NT2/D1 (cell line): ENCODE measurements at regions not wholly inside any gene's neighbourhood (a gene's known extent, or its start where the extent isn't known, plus 50 kb on each side); places are given as distances from the start of the nearest gene placed in this dataset.

Source experiments
- DNase-seq: peaks from one replicate; pipeline ENCODE4 v3.0.0-alpha.2; 2011; ENCODE audit warnings: low read depth, low spot score
- H3K27me3 ChIP-seq: 2 replicates; pipeline ENCODE4 v1.6.0; 2011; ENCODE audit warnings: mild to moderate bottlenecking; ENCODE audit not compliant: insufficient read length, insufficient read depth
- H3K36me3 ChIP-seq: 2 replicates; pipeline ENCODE4 v1.6.1; 2011; ENCODE audit warnings: mild to moderate bottlenecking, low read length, mixed read lengths; ENCODE audit not compliant: insufficient read depth, insufficient read length
- H3K4me1 ChIP-seq: 2 replicates; pipeline ENCODE4 v1.5.1; 2011; ENCODE audit not compliant: insufficient read depth, insufficient read length
- H3K4me3 ChIP-seq: 2 replicates; pipeline ENCODE4 v1.5.1; 2011; ENCODE audit warnings: low read depth; ENCODE audit not compliant: insufficient read length
- H3K9ac ChIP-seq: 2 replicates; pipeline ENCODE4 v1.6.0; 2011; ENCODE audit warnings: low read depth; ENCODE audit not compliant: insufficient read length
- H3K9me3 ChIP-seq: 2 replicates; pipeline ENCODE4 v1.5.1; 2011; ENCODE audit warnings: mild to moderate bottlenecking, low read length; ENCODE audit not compliant: insufficient read depth
- SUZ12 ChIP-seq: IDR thresholded peaks from 2 replicates; pipeline ENCODE4 v1.6.1; 2011; ENCODE audit not compliant: insufficient read length, insufficient read depth; ENCODE audit errors: extremely low read depth
- YY1 ChIP-seq: IDR thresholded peaks from 2 replicates; pipeline ENCODE4 v1.6.1; 2011; ENCODE audit not compliant: insufficient read length, insufficient read depth
- ZNF274 ChIP-seq: IDR thresholded peaks from 2 replicates; pipeline ENCODE4 v1.6.1; 2011; ENCODE audit warnings: mild to moderate bottlenecking, low read depth, low read length

GRCh38 chr14:83017296-83017695 lies 1483.6 kb upstream of the SEL1L start:
- no peak overlapping the region for H3K4me3 ChIP-seq
- no peak overlapping the region for H3K9ac ChIP-seq
- H3K4me1 ChIP-seq: no peaks in the 10 kb centered on the region
- no peaks in the 10 kb centered on the region for H3K36me3 ChIP-seq
- H3K27me3 ChIP-seq: no peaks in the 10 kb centered on the region
- H3K9me3 ChIP-seq: no peaks in the 10 kb centered on the region
- no peak for DNase-seq
- TF ChIP-seq YY1 (no peak), SUZ12 (no peak), ZNF274 (no peak)

GRCh38 chr14:83019744-83020414 lies 1486.2 kb upstream of the SEL1L start:
- Histone ChIP-seq H3K36me3 (no peaks in the 10 kb centered on the region), H3K27me3 (no peaks in the 10 kb centered on the region), H3K4me1 (no peaks in the 10 kb centered on the region), H3K9ac (no peak overlapping the region), H3K9me3 (no peaks in the 10 kb centered on the region), H3K4me3 (no peak overlapping the region)
- no peak for DNase-seq
- TF ChIP-seq ZNF274 (no peak), YY1 (no peak), SUZ12 (no peak)

GRCh38 chr14:83021323-83021722 lies 1487.7 kb upstream of the SEL1L start:
- Histone ChIP-seq H3K27me3 (no peaks in the 10 kb centered on the region), H3K36me3 (no peaks in the 10 kb centered on the region), H3K4me3 (no peak overlapping the region), H3K9me3 (no peaks in the 10 kb centered on the region), H3K4me1 (no peaks in the 10 kb centered on the region), H3K9ac (no peak overlapping the region)
- TF ChIP-seq YY1 (no peak), ZNF274 (no peak), SUZ12 (no peak)
- DNase-seq: no peak

GRCh38 chr14:83023369-83023768 lies 1489.7 kb upstream of the SEL1L start:
- no peak for TF ChIP-seq YY1
- TF ChIP-seq SUZ12: no peak
- no peak for TF ChIP-seq ZNF274
- no peaks in the 10 kb centered on the region for H3K9me3 ChIP-seq
- no peak overlapping the region for H3K9ac ChIP-seq
- H3K36me3 ChIP-seq: no peaks in the 10 kb centered on the region
- no peak overlapping the region for H3K4me3 ChIP-seq
- H3K4me1 ChIP-seq: no peaks in the 10 kb centered on the region
- H3K27me3 ChIP-seq: no peaks in the 10 kb centered on the region
- DNase-seq: no peak

- Histone ChIP-seq H3K4me1 (no peaks in the 10 kb centered on the region), H3K9ac (no peak overlapping the region), H3K9me3 (no peaks in the 10 kb centered on the region), H3K4me3 (no peak overlapping the region), H3K36me3 (no peaks in the 10 kb centered on the region), H3K27me3 (no peaks in the 10 kb centered on the region)
- TF ChIP-seq SUZ12 (no peak), YY1 (no peak), ZNF274 (no peak)
- no peak for DNase-seq
These were observed 1507.6 kb upstream of the SEL1L start for GRCh38 chr14:83041224-83041623.

- H3K9me3 ChIP-seq: no peaks in the 10 kb centered on the region
- no peak for TF ChIP-seq ZNF274
- no peak for DNase-seq
- no peaks in the 10 kb centered on the region for H3K4me1 ChIP-seq
- H3K4me3 ChIP-seq: no peak overlapping the region
- no peak overlapping the region for H3K9ac ChIP-seq
- no peaks in the 10 kb centered on the region for H3K36me3 ChIP-seq
- H3K27me3 ChIP-seq: no peaks in the 10 kb centered on the region
These were observed 1509.2 kb upstream of the SEL1L start for GRCh38 chr14:83042858-83043257.

GRCh38 chr14:83044001-83044400 lies 1510.3 kb upstream of the SEL1L start:
- no peak overlapping the region for H3K9ac ChIP-seq
- no peaks in the 10 kb centered on the region for H3K27me3 ChIP-seq
- no peaks in the 10 kb centered on the region for H3K9me3 ChIP-seq
- TF ChIP-seq YY1 (no peak), SUZ12 (no peak), ZNF274 (no peak)
- H3K4me1 ChIP-seq: no peaks in the 10 kb centered on the region
- no peak for DNase-seq
- H3K36me3 ChIP-seq: no peaks in the 10 kb centered on the region
- no peak overlapping the region for H3K4me3 ChIP-seq
